ENCODE measurements at regions not wholly inside any gene's neighbourhood (a gene's known extent, or its start where the extent isn't known, plus 50 kb on each side); places are given as distances from the start of the nearest gene placed in this dataset.

DNA sequence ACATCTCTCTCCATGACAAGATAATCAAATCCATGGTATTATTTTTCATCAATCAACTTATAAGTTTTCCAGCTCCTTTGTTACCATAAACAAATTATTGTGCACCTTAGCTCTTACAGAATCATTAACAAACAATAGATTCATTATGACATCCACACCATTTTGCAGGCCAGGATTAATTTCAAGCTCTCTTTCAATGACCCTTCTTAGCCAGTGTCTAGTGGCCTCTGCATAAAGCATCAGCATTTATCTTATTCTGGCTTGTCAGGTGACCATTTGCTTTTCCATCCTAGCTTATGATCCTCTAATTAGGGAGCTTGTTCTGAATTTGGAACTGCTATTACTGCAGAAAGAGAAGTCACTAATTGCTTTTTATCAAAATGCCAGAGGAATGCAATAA is 806.2 kb upstream of the CHAC2 start:
- TF ChIP-seq CTCF (IDR thresholded peaks at IDR 0.05) (no peak), POLR2AphosphoS5 (IDR thresholded peaks at IDR 0.05) (no peak), EP300 (IDR thresholded peaks at IDR 0.05) (no peak)
